Stimulated activated naive CD8-positive, alpha-beta T cell treated with anti-CD3 and anti-CD28 coated beads, Interleukin-15, Interleukin-2, amounts not matched to agents 100 ng/mL and 50 ng/mL, for 24 hours (primary cell): ENCODE measurements at regions not wholly inside any gene's neighbourhood (a gene's known extent, or its start where the extent isn't known, plus 50 kb on each side); places are given as distances from the start of the nearest gene placed in this dataset.

Experiments used
- H3K27ac Mint-ChIP-seq: one replicate; pipeline ENCODE4 v1.8.0; 2021; ENCODE audit warnings: mild to moderate bottlenecking, mixed read lengths
- H3K27me3 Mint-ChIP-seq: one replicate; pipeline ENCODE4 v1.8.0; 2021; ENCODE audit warnings: mixed read lengths
- H3K36me3 Mint-ChIP-seq: one replicate; pipeline ENCODE4 v1.8.0; 2021; ENCODE audit warnings: low read depth, mixed read lengths
- H3K4me1 Mint-ChIP-seq: one replicate; pipeline ENCODE4 v1.8.0; 2021; ENCODE audit warnings: low read depth, mixed read lengths
- H3K4me3 Mint-ChIP-seq: one replicate; pipeline ENCODE4 v1.8.0; 2021; ENCODE audit warnings: mild to moderate bottlenecking, mixed read lengths
- H3K9me3 Mint-ChIP-seq: one replicate; pipeline ENCODE4 v1.8.0; 2021; ENCODE audit warnings: mixed read lengths

- Mint-ChIP-seq H3K9me3 (no peaks in the 10 kb centered on the region), H3K36me3 (peaks cover 40% of the 10 kb centered on the region), H3K27me3 (no peaks in the 10 kb centered on the region), H3K27ac (no peak overlapping the region), H3K4me3 (no peak overlapping the region), H3K4me1 (no peaks in the 10 kb centered on the region)
These were observed 244.9 kb upstream of the RGS6 start for GRCh38 chr14:71687166-71687831.

- H3K4me1 Mint-ChIP-seq = peaks cover 6% of the 10 kb centered on the region
- no peaks in the 10 kb centered on the region for H3K9me3 Mint-ChIP-seq
- H3K27ac Mint-ChIP-seq = no peak overlapping the region
- no peaks in the 10 kb centered on the region for H3K27me3 Mint-ChIP-seq
- no peak overlapping the region for H3K4me3 Mint-ChIP-seq
- H3K36me3 Mint-ChIP-seq = peaks cover 44% of the 10 kb centered on the region
These were observed 243.7 kb upstream of the RGS6 start for GRCh38 chr14:71688576-71688975.

- Mint-ChIP-seq H3K4me1 (peaks cover 8% of the 10 kb centered on the region), H3K27ac (no peak overlapping the region), H3K27me3 (no peaks in the 10 kb centered on the region), H3K4me3 (no peak overlapping the region), H3K36me3 (peaks cover 39% of the 10 kb centered on the region), H3K9me3 (no peaks in the 10 kb centered on the region)
These were observed 241.8 kb upstream of the RGS6 start for GRCh38 chr14:71690478-71690877.

GRCh38 chr14:71692496-71692895 lies 239.7 kb upstream of the RGS6 start:
- Mint-ChIP-seq H3K27ac (no peak overlapping the region), H3K4me3 (no peak overlapping the region), H3K9me3 (no peaks in the 10 kb centered on the region), H3K27me3 (no peaks in the 10 kb centered on the region), H3K4me1 (peaks cover 12% of the 10 kb centered on the region), H3K36me3 (peaks cover 50% of the 10 kb centered on the region)

- Mint-ChIP-seq H3K27ac (no peak overlapping the region), H3K36me3 (peaks cover 59% of the 10 kb centered on the region), H3K4me3 (no peak overlapping the region), H3K27me3 (no peaks in the 10 kb centered on the region), H3K4me1 (peaks cover 20% of the 10 kb centered on the region), H3K9me3 (no peaks in the 10 kb centered on the region)
These were observed 238.8 kb upstream of the RGS6 start for GRCh38 chr14:71693381-71693780.

GRCh38 chr14:71694591-71695530 lies 237.4 kb upstream of the RGS6 start:
- Mint-ChIP-seq H3K9me3 (no peaks in the 10 kb centered on the region), H3K27me3 (no peaks in the 10 kb centered on the region), H3K27ac (no peak overlapping the region), H3K4me1 (peaks cover 22% of the 10 kb centered on the region), H3K4me3 (no peak overlapping the region), H3K36me3 (peaks cover 70% of the 10 kb centered on the region)

- Mint-ChIP-seq H3K4me1 (peaks cover 22% of the 10 kb centered on the region), H3K9me3 (no peaks in the 10 kb centered on the region), H3K4me3 (no peak overlapping the region), H3K36me3 (peaks cover 67% of the 10 kb centered on the region), H3K27me3 (no peaks in the 10 kb centered on the region), H3K27ac (no peak overlapping the region)
These were observed 236.4 kb upstream of the RGS6 start for GRCh38 chr14:71695611-71696350.

GRCh38 chr14:71698027-71698426 lies 234.2 kb upstream of the RGS6 start:
- peaks cover 73% of the 10 kb centered on the region for H3K36me3 Mint-ChIP-seq

GRCh38 chr14:71698673-71699072 lies 233.6 kb upstream of the RGS6 start:
- H3K27me3 Mint-ChIP-seq = no peaks in the 10 kb centered on the region
- H3K4me3 Mint-ChIP-seq = no peak overlapping the region
- peaks cover 16% of the 10 kb centered on the region for H3K4me1 Mint-ChIP-seq
- H3K36me3 Mint-ChIP-seq = peaks cover 75% of the 10 kb centered on the region
- no peak overlapping the region for H3K27ac Mint-ChIP-seq
- H3K9me3 Mint-ChIP-seq = no peaks in the 10 kb centered on the region

More at GRCh38 chr14:71698027-71698426, 234.2 kb upstream of the RGS6 start:
- Mint-ChIP-seq H3K4me1 (peaks cover 22% of the 10 kb centered on the region), H3K27ac (peak overlapping the region; percentile 16), H3K27me3 (no peaks in the 10 kb centered on the region), H3K9me3 (no peaks in the 10 kb centered on the region), H3K4me3 (no peak overlapping the region)

GRCh38 chr14:71701990-71702389 lies 230.2 kb upstream of the RGS6 start:
- Mint-ChIP-seq H3K4me3 (no peak overlapping the region), H3K27ac (no peak overlapping the region), H3K27me3 (no peaks in the 10 kb centered on the region), H3K9me3 (no peaks in the 10 kb centered on the region), H3K4me1 (peaks cover 14% of the 10 kb centered on the region), H3K36me3 (peaks cover 60% of the 10 kb centered on the region)

GRCh38 chr14:71702786-71703185 lies 229.4 kb upstream of the RGS6 start:
- H3K4me1 Mint-ChIP-seq = peaks cover 7% of the 10 kb centered on the region
- H3K27ac Mint-ChIP-seq = peak overlapping the region; percentile 33
- H3K9me3 Mint-ChIP-seq = no peaks in the 10 kb centered on the region
- no peak overlapping the region for H3K4me3 Mint-ChIP-seq
- H3K36me3 Mint-ChIP-seq = peaks cover 53% of the 10 kb centered on the region
- no peaks in the 10 kb centered on the region for H3K27me3 Mint-ChIP-seq

GRCh38 chr14:71703477-71703876 lies 228.8 kb upstream of the RGS6 start:
- peaks cover 48% of the 10 kb centered on the region for H3K36me3 Mint-ChIP-seq
- no peak overlapping the region for H3K27ac Mint-ChIP-seq
- H3K4me1 Mint-ChIP-seq = peaks cover 3% of the 10 kb centered on the region
- no peak overlapping the region for H3K4me3 Mint-ChIP-seq
- no peaks in the 10 kb centered on the region for H3K27me3 Mint-ChIP-seq
- H3K9me3 Mint-ChIP-seq = no peaks in the 10 kb centered on the region

- Mint-ChIP-seq H3K27ac (no peak overlapping the region), H3K4me1 (no peaks in the 10 kb centered on the region)
These were observed 228.0 kb upstream of the RGS6 start for GRCh38 chr14:71704210-71704609.

GRCh38 chr14:71705460-71705859 lies 226.8 kb upstream of the RGS6 start:
- no peak overlapping the region for H3K27ac Mint-ChIP-seq
- no peaks in the 10 kb centered on the region for H3K4me1 Mint-ChIP-seq
- H3K27me3 Mint-ChIP-seq = no peaks in the 10 kb centered on the region
- H3K36me3 Mint-ChIP-seq = peaks cover 46% of the 10 kb centered on the region
- no peaks in the 10 kb centered on the region for H3K9me3 Mint-ChIP-seq
- no peak overlapping the region for H3K4me3 Mint-ChIP-seq

More at GRCh38 chr14:71704210-71704609, 228.0 kb upstream of the RGS6 start:
- Mint-ChIP-seq H3K27me3 (no peaks in the 10 kb centered on the region), H3K9me3 (no peaks in the 10 kb centered on the region), H3K4me3 (no peak overlapping the region), H3K36me3 (peaks cover 45% of the 10 kb centered on the region)

- Mint-ChIP-seq H3K27ac (no peak overlapping the region), H3K4me1 (peaks cover 14% of the 10 kb centered on the region), H3K27me3 (no peaks in the 10 kb centered on the region), H3K36me3 (peaks cover 45% of the 10 kb centered on the region), H3K9me3 (no peaks in the 10 kb centered on the region), H3K4me3 (no peak overlapping the region)
These were observed 223.2 kb upstream of the RGS6 start for GRCh38 chr14:71709076-71709475.
